Retinal pigment epithelial cell (primary cell): ENCODE measurements at regions not wholly inside any gene's neighbourhood (a gene's known extent, or its start where the extent isn't known, plus 50 kb on each side); places are given as distances from the start of the nearest gene placed in this dataset.

ENCODE experiments used
- DNase-seq: peaks from one replicate; pipeline ENCODE4 v3.0.0-alpha.2; 2010; ENCODE audit warnings: low read depth
- H3K4me3 ChIP-seq: 2 replicates; pipeline ENCODE4 v1.5.1; 2011; ENCODE audit warnings: mild to moderate bottlenecking, low read length, control low read depth, moderate library complexity
- CTCF ChIP-seq: conservative IDR thresholded peaks from 2 replicates; pipeline ENCODE4 v1.5.1; 2011; ENCODE audit warnings: low read depth, low read length, control low read depth, inconsistent platforms

GRCh38 chr17:14827396-14827919, 437.7 kb downstream of the PMP22 start:
- H3K4me3 ChIP-seq: no peak overlapping the region
- no peak for DNase-seq
- no peak for TF ChIP-seq CTCF

- no peak for TF ChIP-seq CTCF
- no peak for DNase-seq
- no peak overlapping the region for H3K4me3 ChIP-seq
These were observed 438.8 kb downstream of the PMP22 start for GRCh38 chr17:14826358-14826757.

GRCh38 chr17:14818469-14818868, 446.7 kb downstream of the PMP22 start:
- no peak overlapping the region for H3K4me3 ChIP-seq
- TF ChIP-seq CTCF: no peak
- no peak for DNase-seq

- H3K4me3 ChIP-seq: no peak overlapping the region
- no peak for TF ChIP-seq CTCF
- no peak for DNase-seq
These were observed 450.0 kb downstream of the PMP22 start for GRCh38 chr17:14815079-14815478.

GRCh38 chr17:14813649-14814370, 451.3 kb downstream of the PMP22 start:
- no peak for DNase-seq
- H3K4me3 ChIP-seq: no peak overlapping the region
- TF ChIP-seq CTCF: peak; percentile 36

- TF ChIP-seq CTCF: no peak
- DNase-seq: no peak
- no peak overlapping the region for H3K4me3 ChIP-seq
These were observed 456.7 kb downstream of the PMP22 start for GRCh38 chr17:14808425-14808824.

- no peak for DNase-seq
- H3K4me3 ChIP-seq: no peak overlapping the region
- peak; percentile 13 for TF ChIP-seq CTCF
These were observed 459.8 kb downstream of the PMP22 start for GRCh38 chr17:14805348-14805747.
